Immature natural killer cell (primary cell): ENCODE measurements at regions not wholly inside any gene's neighbourhood (a gene's known extent, or its start where the extent isn't known, plus 50 kb on each side); places are given as distances from the start of the nearest gene placed in this dataset.
"Not testable (repeated sequence)": the region's sequence is repeated elsewhere in the genome, so short reads cannot be mapped to it uniquely, and the experiment has no call there.

Source experiments
- DNase-seq, 3 donors: peaks; one replicate each; pipeline ENCODE4 v3.0.0; 2022; ENCODE audit warnings: mixed read lengths in 1 of 3
- H3K27ac Mint-ChIP-seq, 6 donors: one replicate each; pipeline ENCODE4 v1.8.0; 2020; ENCODE audit warnings: mixed read lengths in 6 of 6, mild to moderate bottlenecking in 5 of 6, inconsistent platforms in 4 of 6, moderate library complexity in 3 of 6
- H3K27me3 Mint-ChIP-seq, 3 donors: one replicate each; pipeline ENCODE4 v1.8.0; 2020 to 2021; ENCODE audit warnings: low read depth in 3 of 3, mild to moderate bottlenecking in 3 of 3, mixed read lengths in 3 of 3, moderate library complexity in 3 of 3, inconsistent platforms in 1 of 3
- H3K36me3 Mint-ChIP-seq, 3 donors: one replicate each; pipeline ENCODE4 v1.8.0; 2020; ENCODE audit warnings: mixed read lengths in 3 of 3, inconsistent platforms in 2 of 3, mild to moderate bottlenecking in 2 of 3
- H3K4me1 Mint-ChIP-seq, 2 donors: one replicate each; pipeline ENCODE4 v1.8.0; 2020; ENCODE audit warnings: inconsistent platforms in 2 of 2, mild to moderate bottlenecking in 2 of 2, mixed read lengths in 2 of 2, moderate library complexity in 1 of 2
- H3K4me3 Mint-ChIP-seq, 5 donors: one replicate each; pipeline ENCODE4 v1.8.0; 2020; ENCODE audit warnings: mild to moderate bottlenecking in 5 of 5, mixed read lengths in 5 of 5, inconsistent platforms in 3 of 5, moderate library complexity in 3 of 5
- H3K9me3 Mint-ChIP-seq, 6 donors: one replicate each; pipeline ENCODE4 v1.8.0; 2020; ENCODE audit warnings: mild to moderate bottlenecking in 6 of 6, mixed read lengths in 6 of 6, inconsistent platforms in 4 of 6, moderate library complexity in 3 of 6

DNA sequence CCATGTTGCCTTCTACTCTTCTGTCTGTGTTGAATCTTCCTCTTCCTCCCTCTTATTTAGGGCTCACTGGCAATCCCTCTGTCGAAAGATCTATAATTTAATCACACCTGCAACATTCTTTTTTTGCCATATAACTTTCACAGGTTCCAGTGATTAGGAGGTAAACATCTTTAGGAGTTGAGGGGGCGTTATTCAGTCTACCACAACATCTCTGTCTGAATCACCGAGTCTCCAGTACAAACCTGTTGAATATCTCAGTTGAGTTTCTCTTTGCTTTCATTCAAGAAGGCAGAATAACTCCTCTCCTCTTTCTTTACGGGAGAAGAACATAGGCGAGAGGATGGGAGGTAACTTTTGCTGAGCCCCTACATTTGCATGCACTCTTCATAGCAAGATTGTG is 101.9 kb upstream of the CDC42BPA start:
- DNase-seq = no peak
- Mint-ChIP-seq H3K4me3 (no peak overlapping the region), H3K4me1 (no peaks in the 10 kb centered on the region), H3K27me3 (peaks cover 0 to 2% (median 2%) of the 10 kb centered on the region in 3 donors), H3K9me3 (no peaks in the 10 kb centered on the region), H3K27ac (no peak overlapping the region), H3K36me3 (no peaks in the 10 kb centered on the region)

- H3K27ac Mint-ChIP-seq = no peak overlapping the region
- H3K9me3 Mint-ChIP-seq = no peaks in the 10 kb centered on the region
- no peaks in the 10 kb centered on the region for H3K4me1 Mint-ChIP-seq
- H3K36me3 Mint-ChIP-seq = no peaks in the 10 kb centered on the region
- peaks cover 0 to 2% (median 0%) of the 10 kb centered on the region in 3 donors for H3K27me3 Mint-ChIP-seq
- no peak for DNase-seq
- H3K4me3 Mint-ChIP-seq = no peak overlapping the region
Observed at GRCh38 chr1:227417756-227418480, 99.6 kb upstream of the CDC42BPA start.

DNA sequence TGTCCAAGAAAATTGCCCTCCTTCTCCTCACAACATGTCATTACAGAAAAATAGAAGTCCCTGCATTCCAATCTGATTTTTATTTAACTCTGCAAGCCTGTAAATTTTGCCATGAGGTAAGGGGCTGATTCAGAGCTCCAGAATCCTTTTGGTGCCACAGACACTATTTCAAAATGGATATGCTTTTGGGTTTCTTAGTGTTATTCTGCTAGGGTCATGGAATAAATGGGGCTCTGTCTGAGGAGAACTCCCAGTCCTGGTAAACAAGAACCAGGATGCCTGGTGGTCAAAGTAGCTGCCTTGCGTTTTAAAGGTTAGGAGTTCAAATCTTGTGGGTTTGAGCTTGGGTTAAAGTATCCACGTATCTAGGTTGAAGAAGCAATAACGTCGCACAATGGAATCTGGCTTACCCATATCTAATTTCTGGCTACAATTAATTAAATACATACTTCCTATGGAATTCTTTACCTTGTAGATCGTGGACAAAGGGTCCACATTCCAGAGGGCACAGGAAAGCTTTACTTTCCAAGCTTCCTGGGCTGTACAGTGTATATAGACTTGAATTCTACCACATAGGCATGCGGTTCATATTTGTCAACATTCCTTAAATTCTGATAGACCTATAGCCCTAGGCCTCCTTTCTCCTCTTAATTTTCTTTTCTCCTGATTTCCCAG is 98.0 kb upstream of the CDC42BPA start:
- H3K27me3 Mint-ChIP-seq = peaks cover 0 to 2% (median 2%) of the 10 kb centered on the region in 3 donors
- H3K27ac Mint-ChIP-seq = no peak overlapping the region
- no peaks in the 10 kb centered on the region for H3K4me1 Mint-ChIP-seq
- no peaks in the 10 kb centered on the region for H3K36me3 Mint-ChIP-seq
- H3K9me3 Mint-ChIP-seq = no peaks in the 10 kb centered on the region
- H3K4me3 Mint-ChIP-seq = no peak overlapping the region
- DNase-seq = no peak

DNA sequence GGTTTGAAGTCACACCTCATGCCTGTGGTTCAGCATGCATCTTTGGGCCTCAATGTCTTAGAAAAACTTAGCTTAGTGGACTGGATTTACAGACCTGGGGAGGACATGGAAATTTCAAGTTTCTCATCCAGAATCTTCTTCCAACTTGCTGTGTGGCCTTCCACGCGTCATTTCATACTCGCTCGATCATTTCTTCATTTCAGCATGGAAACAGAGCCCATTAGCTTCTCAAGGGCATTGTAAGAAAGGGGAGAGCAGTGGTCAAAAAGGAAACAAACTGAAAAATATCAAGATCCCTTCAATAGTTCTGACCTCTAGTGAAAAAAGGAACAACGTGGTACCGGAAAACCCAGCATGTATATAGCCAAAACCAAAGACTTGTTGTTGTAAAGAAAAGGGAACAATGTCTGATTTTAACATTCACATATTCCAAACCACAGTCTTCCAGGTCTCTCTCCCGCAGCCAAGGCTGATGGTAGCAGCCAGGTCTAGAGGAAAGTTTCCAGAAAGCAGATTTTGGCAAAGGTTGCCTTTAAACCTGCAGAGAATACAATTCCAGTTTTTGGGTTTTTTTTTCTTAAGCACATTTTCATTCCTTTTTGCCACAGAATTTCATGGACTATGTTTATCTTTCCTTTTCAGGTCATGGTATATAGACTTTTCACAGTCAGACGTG is 97.0 kb upstream of the CDC42BPA start:
- Mint-ChIP-seq H3K4me1 (no peaks in the 10 kb centered on the region), H3K36me3 (no peaks in the 10 kb centered on the region), H3K9me3 (no peaks in the 10 kb centered on the region), H3K27me3 (peaks cover 0 to 2% (median 2%) of the 10 kb centered on the region in 3 donors), H3K27ac (no peak overlapping the region), H3K4me3 (no peak overlapping the region)
- no peak for DNase-seq

- no peaks in the 10 kb centered on the region for H3K36me3 Mint-ChIP-seq
- no peaks in the 10 kb centered on the region for H3K4me1 Mint-ChIP-seq
- H3K27ac Mint-ChIP-seq = no peak overlapping the region
- H3K9me3 Mint-ChIP-seq = peaks cover 0 to 2% (median 0%) of the 10 kb centered on the region in 6 donors
- DNase-seq = no peak
- peaks cover 5 to 7% (median 5%) of the 10 kb centered on the region in 3 donors for H3K27me3 Mint-ChIP-seq
- no peak overlapping the region for H3K4me3 Mint-ChIP-seq
Observed at GRCh38 chr1:227411066-227411465, 92.8 kb upstream of the CDC42BPA start.

GRCh38 chr1:227406332-227406731 is 88.0 kb upstream of the CDC42BPA start:
- H3K9me3 Mint-ChIP-seq, DNase-seq, H3K27ac Mint-ChIP-seq, H3K4me3 Mint-ChIP-seq, H3K36me3 Mint-ChIP-seq, H3K27me3 Mint-ChIP-seq, H3K4me1 Mint-ChIP-seq: not testable (repeated sequence)

DNA sequence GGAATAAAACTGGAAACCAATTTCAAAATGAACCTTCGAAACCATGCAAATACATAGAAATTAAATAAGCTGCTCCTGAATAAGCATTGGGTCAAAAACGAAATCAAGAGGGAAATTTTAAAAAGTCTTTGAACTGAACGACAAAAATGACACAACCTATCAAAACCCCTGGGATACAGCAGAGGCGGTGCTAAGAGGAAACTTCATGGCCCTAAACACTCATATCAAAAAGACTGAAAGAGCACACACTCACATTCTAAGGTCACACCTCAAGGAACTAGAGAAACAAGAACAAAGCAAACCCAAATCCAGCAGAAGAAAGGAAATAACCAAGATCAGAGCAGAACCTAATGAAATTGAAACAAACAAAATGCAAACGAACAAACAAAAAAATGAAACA is 85.2 kb upstream of the CDC42BPA start:
- peaks cover 0 to 2% (median 0%) of the 10 kb centered on the region in 6 donors for H3K9me3 Mint-ChIP-seq
- H3K36me3 Mint-ChIP-seq = no peaks in the 10 kb centered on the region
- H3K4me3 Mint-ChIP-seq = no peak overlapping the region
- no peak for DNase-seq
- H3K27me3 Mint-ChIP-seq = peaks cover 2 to 8% (median 3%) of the 10 kb centered on the region in 3 donors
- no peaks in the 10 kb centered on the region for H3K4me1 Mint-ChIP-seq
- no peak overlapping the region for H3K27ac Mint-ChIP-seq

GRCh38 chr1:227401562-227402342 is 83.5 kb upstream of the CDC42BPA start:
- H3K27ac Mint-ChIP-seq = no peak overlapping the region
- no peaks in the 10 kb centered on the region for H3K9me3 Mint-ChIP-seq
- no peak overlapping the region for H3K4me3 Mint-ChIP-seq
- H3K4me1 Mint-ChIP-seq = no peaks in the 10 kb centered on the region
- no peak for DNase-seq
- peaks cover 2 to 9% (median 2%) of the 10 kb centered on the region in 3 donors for H3K27me3 Mint-ChIP-seq
- no peaks in the 10 kb centered on the region for H3K36me3 Mint-ChIP-seq

DNA sequence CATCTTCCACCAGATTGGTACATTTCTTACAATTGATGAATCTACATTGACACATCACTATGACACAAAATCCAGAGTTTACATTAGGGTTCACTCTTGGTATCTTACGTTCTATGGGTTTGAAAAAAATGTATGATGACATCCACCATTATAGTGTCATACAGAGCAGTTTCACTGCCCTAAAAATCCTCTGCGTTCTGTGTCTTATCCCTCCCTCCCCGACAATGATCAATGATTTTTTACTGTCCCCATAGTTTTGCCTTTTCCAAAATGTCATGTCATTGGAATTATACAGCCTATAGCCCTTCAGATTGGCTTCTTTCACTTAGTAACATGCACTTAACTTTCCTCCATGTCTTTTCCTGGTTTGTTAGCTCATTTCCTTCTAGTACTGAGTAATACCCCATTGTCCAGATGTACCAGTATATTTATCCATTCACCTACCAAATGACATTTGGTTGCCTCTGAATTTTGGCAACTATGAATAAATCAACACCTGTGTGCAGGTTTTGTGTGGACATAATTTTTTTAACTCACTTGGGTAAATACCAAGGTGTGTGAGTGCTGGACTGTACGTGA is 80.9 kb upstream of the CDC42BPA start:
- H3K9me3 Mint-ChIP-seq = peaks cover 0 to 2% (median 0%) of the 10 kb centered on the region in 6 donors
- H3K36me3 Mint-ChIP-seq = no peaks in the 10 kb centered on the region
- H3K4me3 Mint-ChIP-seq = no peak overlapping the region
- no peak for DNase-seq
- H3K4me1 Mint-ChIP-seq = no peaks in the 10 kb centered on the region
- peaks cover 0 to 9% (median 0%) of the 10 kb centered on the region in 3 donors for H3K27me3 Mint-ChIP-seq
- H3K27ac Mint-ChIP-seq = no peak overlapping the region

DNA sequence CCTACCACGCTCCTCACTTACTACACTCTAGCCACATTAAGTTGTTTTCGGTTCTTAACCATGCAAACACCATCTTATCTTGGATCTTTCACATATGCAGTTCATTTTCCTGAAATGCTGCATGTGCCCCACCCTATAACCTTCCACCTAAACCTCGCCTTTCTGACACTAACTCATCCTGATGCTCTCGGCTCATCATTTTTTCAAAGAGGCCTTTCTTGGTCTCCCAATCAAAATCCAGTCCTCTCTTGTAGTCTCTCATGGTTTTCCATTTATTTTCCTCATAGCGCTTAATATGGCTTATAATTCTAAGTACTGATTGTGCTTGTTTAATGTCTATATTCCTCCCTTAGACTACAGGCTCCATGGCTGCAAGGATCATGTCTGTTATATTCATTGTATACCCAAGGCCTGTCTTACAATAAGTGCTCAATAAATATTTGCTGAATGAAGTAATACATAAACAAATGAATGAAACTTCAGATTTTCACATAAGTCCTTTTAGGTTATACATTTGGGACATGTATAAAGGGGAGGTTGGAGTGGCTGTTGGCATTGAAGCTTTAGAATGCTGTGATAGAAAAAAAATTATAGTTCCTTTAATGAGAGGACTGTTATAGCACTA is 79.2 kb upstream of the CDC42BPA start:
- no peaks in the 10 kb centered on the region for H3K4me1 Mint-ChIP-seq
- no peak for DNase-seq
- no peaks in the 10 kb centered on the region for H3K36me3 Mint-ChIP-seq
- peaks cover 0 to 2% (median 0%) of the 10 kb centered on the region in 6 donors for H3K9me3 Mint-ChIP-seq
- no peak overlapping the region for H3K27ac Mint-ChIP-seq
- no peak overlapping the region for H3K4me3 Mint-ChIP-seq
- H3K27me3 Mint-ChIP-seq = peaks cover 0 to 6% (median 0%) of the 10 kb centered on the region in 3 donors

DNA sequence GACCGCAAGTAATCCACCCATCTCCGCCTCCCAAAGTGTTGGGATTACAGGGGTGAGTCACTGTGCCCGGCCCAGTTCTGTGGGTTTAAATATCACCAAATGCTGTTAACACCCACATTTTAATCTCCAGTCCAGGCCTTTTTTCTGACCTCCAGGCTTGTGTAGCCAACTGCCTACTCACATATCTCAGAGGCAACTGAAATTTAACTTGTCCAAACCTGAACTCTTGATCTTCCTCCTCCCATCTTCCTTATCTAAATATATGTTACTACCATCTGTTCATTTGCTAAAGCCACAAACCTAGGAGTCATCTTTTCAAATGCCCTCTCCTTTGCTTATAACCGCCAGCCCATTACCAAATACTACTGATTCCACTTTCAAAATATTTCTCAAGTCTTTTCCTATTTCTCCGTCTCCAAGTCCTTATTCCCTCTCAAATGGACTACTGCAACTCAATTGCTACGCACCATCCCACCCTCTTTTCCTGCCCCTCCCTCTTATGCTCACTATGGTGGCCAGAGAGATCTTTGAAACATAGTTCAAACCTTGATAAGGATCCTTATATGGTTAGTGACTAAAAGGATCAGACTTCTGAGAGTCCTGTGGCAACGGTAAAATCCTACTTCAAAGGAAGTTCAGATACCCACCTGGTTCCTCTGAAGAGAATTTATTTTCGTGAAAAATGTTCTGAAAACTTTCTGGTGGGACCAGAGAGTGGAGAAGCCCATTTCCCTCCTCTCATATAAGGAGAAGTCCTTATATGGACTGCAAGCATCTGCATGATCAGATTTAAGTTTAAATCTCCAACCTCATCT is 78.5 kb upstream of the CDC42BPA start:
- H3K36me3 Mint-ChIP-seq = no peaks in the 10 kb centered on the region
- H3K27ac Mint-ChIP-seq = no peak overlapping the region
- peaks cover 0 to 2% (median 0%) of the 10 kb centered on the region in 6 donors for H3K9me3 Mint-ChIP-seq
- H3K4me1 Mint-ChIP-seq = no peaks in the 10 kb centered on the region
- DNase-seq = no peak
- H3K4me3 Mint-ChIP-seq = no peak overlapping the region
- H3K27me3 Mint-ChIP-seq = peaks cover 0 to 3% (median 0%) of the 10 kb centered on the region in 3 donors

DNA sequence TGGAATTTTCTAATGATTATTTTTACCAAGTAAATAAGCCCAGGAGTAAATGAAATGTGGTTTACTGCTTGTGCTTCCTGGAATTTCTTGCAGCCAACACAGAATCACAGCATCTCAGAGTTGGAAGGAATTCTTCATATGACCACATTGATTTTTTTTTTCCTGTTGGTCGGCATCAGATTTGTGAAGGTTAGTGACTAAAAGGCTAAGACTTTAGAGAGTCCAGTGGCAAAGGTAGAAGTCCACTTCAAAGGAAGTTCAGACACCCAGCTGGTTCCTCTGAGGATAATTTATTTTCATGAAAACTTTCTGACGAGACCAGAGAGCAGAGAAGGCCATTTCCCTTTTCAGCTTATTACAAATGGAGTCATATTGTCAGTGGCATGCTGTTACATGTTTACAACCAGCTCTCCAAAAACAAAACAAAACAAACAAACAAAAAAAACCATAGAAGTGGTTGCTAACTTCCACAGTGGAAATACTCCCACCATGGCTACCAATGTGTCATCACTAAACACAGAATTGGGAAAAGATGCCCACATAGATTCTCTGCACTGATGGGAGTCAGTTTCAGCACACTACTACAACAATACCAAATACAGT is 77.2 kb upstream of the CDC42BPA start:
- DNase-seq = no peak
- no peak overlapping the region for H3K4me3 Mint-ChIP-seq
- H3K27ac Mint-ChIP-seq = no peak overlapping the region
- H3K4me1 Mint-ChIP-seq = no peaks in the 10 kb centered on the region
- H3K27me3 Mint-ChIP-seq = peaks cover 0 to 7% (median 0%) of the 10 kb centered on the region in 3 donors
- H3K36me3 Mint-ChIP-seq = no peaks in the 10 kb centered on the region
- peaks cover 0 to 2% (median 0%) of the 10 kb centered on the region in 6 donors for H3K9me3 Mint-ChIP-seq
